ENCODE measurements at regions not wholly inside any gene's neighbourhood (a gene's known extent, or its start where the extent isn't known, plus 50 kb on each side); places are given as distances from the start of the nearest gene placed in this dataset.

- no peak overlapping the region for H3K4me3 Mint-ChIP-seq
- CTCF ChIA-PET: no interaction called here
- POLR2A ChIA-PET: no interaction called here
- no peak overlapping the region for H3K27ac Mint-ChIP-seq
- no peaks in the 10 kb centered on the region for H3K36me3 Mint-ChIP-seq
- DNase-seq: no peak
- H3K27me3 Mint-ChIP-seq: no peaks in the 10 kb centered on the region
- H3K9me3 Mint-ChIP-seq: peaks cover 4% of the 10 kb centered on the region
- intact Hi-C loops (cut with micrococcal nuclease): no loop called here
- H3K4me1 Mint-ChIP-seq (ENCODE audit: low read depth): no peaks in the 10 kb centered on the region
Observed at GRCh38 chr5:164091836-164092235, 586.4 kb downstream of the MAT2B start.

- Mint-ChIP-seq H3K27ac (no peak overlapping the region), H3K27me3 (no peaks in the 10 kb centered on the region), H3K4me1 (ENCODE audit: low read depth) (no peaks in the 10 kb centered on the region), H3K9me3 (peaks cover 2% of the 10 kb centered on the region), H3K36me3 (no peaks in the 10 kb centered on the region), H3K4me3 (no peak overlapping the region)
- ChIA-PET CTCF (no interaction called here), POLR2A (no interaction called here)
- no peak for DNase-seq
- intact Hi-C loops (cut with micrococcal nuclease): no loop called here
Observed at GRCh38 chr5:164094291-164094690, 588.9 kb downstream of the MAT2B start.

GRCh38 chr5:164097749-164098148 lies 592.3 kb downstream of the MAT2B start:
- no peaks in the 10 kb centered on the region for H3K9me3 Mint-ChIP-seq
- no peaks in the 10 kb centered on the region for H3K4me1 Mint-ChIP-seq (ENCODE audit: low read depth)
- no peaks in the 10 kb centered on the region for H3K36me3 Mint-ChIP-seq
- no peaks in the 10 kb centered on the region for H3K27me3 Mint-ChIP-seq
- ChIA-PET POLR2A (no interaction called here), CTCF (no interaction called here)
- intact Hi-C loops (cut with micrococcal nuclease): no loop called here
- no peak overlapping the region for H3K27ac Mint-ChIP-seq
- H3K4me3 Mint-ChIP-seq: no peak overlapping the region
- no peak for DNase-seq

GRCh38 chr5:164098531-164098930 lies 593.1 kb downstream of the MAT2B start:
- Mint-ChIP-seq H3K9me3 (no peaks in the 10 kb centered on the region), H3K27me3 (no peaks in the 10 kb centered on the region), H3K36me3 (no peaks in the 10 kb centered on the region), H3K4me1 (ENCODE audit: low read depth) (no peaks in the 10 kb centered on the region), H3K4me3 (no peak overlapping the region), H3K27ac (no peak overlapping the region)
- ChIA-PET CTCF (no interaction called here), POLR2A (no interaction called here)
- no peak for DNase-seq
- intact Hi-C loops (cut with micrococcal nuclease): no loop called here

GRCh38 chr5:164098979-164099378 lies 593.6 kb downstream of the MAT2B start:
- Mint-ChIP-seq H3K9me3 (no peaks in the 10 kb centered on the region), H3K27ac (no peak overlapping the region), H3K36me3 (no peaks in the 10 kb centered on the region), H3K27me3 (no peaks in the 10 kb centered on the region), H3K4me3 (no peak overlapping the region), H3K4me1 (ENCODE audit: low read depth) (no peaks in the 10 kb centered on the region)
- intact Hi-C loops (cut with micrococcal nuclease): no loop called here
- ChIA-PET POLR2A (no interaction called here), CTCF (no interaction called here)
- no peak for DNase-seq

GRCh38 chr5:164115420-164115819 lies 610.0 kb downstream of the MAT2B start:
- no peaks in the 10 kb centered on the region for H3K36me3 Mint-ChIP-seq
- no peaks in the 10 kb centered on the region for H3K27me3 Mint-ChIP-seq
- ChIA-PET CTCF (no interaction called here), POLR2A (no interaction called here)
- peaks cover 9% of the 10 kb centered on the region for H3K9me3 Mint-ChIP-seq
- intact Hi-C loops (cut with micrococcal nuclease): no loop called here
- no peak for DNase-seq
- H3K4me3 Mint-ChIP-seq: no peak overlapping the region
- no peak overlapping the region for H3K27ac Mint-ChIP-seq
- H3K4me1 Mint-ChIP-seq (ENCODE audit: low read depth): no peaks in the 10 kb centered on the region

- Mint-ChIP-seq H3K36me3 (no peaks in the 10 kb centered on the region), H3K4me3 (no peak overlapping the region), H3K9me3 (peaks cover 12% of the 10 kb centered on the region), H3K4me1 (ENCODE audit: low read depth) (no peaks in the 10 kb centered on the region), H3K27ac (no peak overlapping the region), H3K27me3 (no peaks in the 10 kb centered on the region)
- POLR2A ChIA-PET: no interaction called here
- CTCF ChIA-PET: no interaction called here
- intact Hi-C loops (cut with micrococcal nuclease): no loop called here
- DNase-seq: no peak
Observed at GRCh38 chr5:164119806-164120447, 614.5 kb downstream of the MAT2B start.

- no peaks in the 10 kb centered on the region for H3K27me3 Mint-ChIP-seq
- intact Hi-C loops (cut with micrococcal nuclease): no loop called here
- H3K27ac Mint-ChIP-seq: no peak overlapping the region
- ChIA-PET CTCF (no interaction called here), POLR2A (no interaction called here)
- DNase-seq: no peak
- H3K9me3 Mint-ChIP-seq: peaks cover 43% of the 10 kb centered on the region
- no peaks in the 10 kb centered on the region for H3K4me1 Mint-ChIP-seq (ENCODE audit: low read depth)
- H3K36me3 Mint-ChIP-seq: no peaks in the 10 kb centered on the region
- no peak overlapping the region for H3K4me3 Mint-ChIP-seq
Observed at GRCh38 chr5:164127527-164127926, 622.1 kb downstream of the MAT2B start.

- H3K36me3 Mint-ChIP-seq: no peaks in the 10 kb centered on the region
- H3K4me1 Mint-ChIP-seq (ENCODE audit: low read depth): no peaks in the 10 kb centered on the region
- ChIA-PET POLR2A (no interaction called here), CTCF (no interaction called here)
- no peak for DNase-seq
- no peak overlapping the region for H3K27ac Mint-ChIP-seq
- intact Hi-C loops (cut with micrococcal nuclease): no loop called here
- peaks cover 38% of the 10 kb centered on the region for H3K9me3 Mint-ChIP-seq
- no peaks in the 10 kb centered on the region for H3K27me3 Mint-ChIP-seq
- H3K4me3 Mint-ChIP-seq: no peak overlapping the region
Observed at GRCh38 chr5:164132358-164132757, 626.9 kb downstream of the MAT2B start.

GRCh38 chr5:164137095-164137494 lies 631.7 kb downstream of the MAT2B start:
- Mint-ChIP-seq H3K9me3 (peaks cover 9% of the 10 kb centered on the region), H3K27ac (no peak overlapping the region), H3K27me3 (no peaks in the 10 kb centered on the region), H3K36me3 (no peaks in the 10 kb centered on the region), H3K4me3 (no peak overlapping the region), H3K4me1 (ENCODE audit: low read depth) (no peaks in the 10 kb centered on the region)
- ChIA-PET POLR2A (no interaction called here), CTCF (no interaction called here)
- no peak for DNase-seq
- intact Hi-C loops (cut with micrococcal nuclease): no loop called here

GRCh38 chr5:164139423-164139822 lies 634.0 kb downstream of the MAT2B start:
- Mint-ChIP-seq H3K4me3 (no peak overlapping the region), H3K27me3 (no peaks in the 10 kb centered on the region), H3K4me1 (ENCODE audit: low read depth) (no peaks in the 10 kb centered on the region), H3K9me3 (peaks cover 4% of the 10 kb centered on the region), H3K36me3 (no peaks in the 10 kb centered on the region), H3K27ac (no peak overlapping the region)
- CTCF ChIA-PET: no interaction called here
- intact Hi-C loops (cut with micrococcal nuclease): no loop called here
- POLR2A ChIA-PET: no interaction called here
- DNase-seq: no peak

- DNase-seq: no peak
- Mint-ChIP-seq H3K4me3 (no peak overlapping the region), H3K27me3 (no peaks in the 10 kb centered on the region), H3K4me1 (ENCODE audit: low read depth) (no peaks in the 10 kb centered on the region), H3K27ac (no peak overlapping the region), H3K9me3 (no peaks in the 10 kb centered on the region), H3K36me3 (no peaks in the 10 kb centered on the region)
- CTCF ChIA-PET: no interaction called here
- POLR2A ChIA-PET: no interaction called here
- intact Hi-C loops (cut with micrococcal nuclease): no loop called here
Observed at GRCh38 chr5:164145458-164145857, 640.0 kb downstream of the MAT2B start.

- Mint-ChIP-seq H3K27ac (no peak overlapping the region), H3K4me1 (ENCODE audit: low read depth) (no peaks in the 10 kb centered on the region), H3K27me3 (no peaks in the 10 kb centered on the region), H3K4me3 (no peak overlapping the region), H3K9me3 (no peaks in the 10 kb centered on the region), H3K36me3 (no peaks in the 10 kb centered on the region)
- CTCF ChIA-PET: no interaction called here
- intact Hi-C loops (cut with micrococcal nuclease): no loop called here
- no peak for DNase-seq
- POLR2A ChIA-PET: no interaction called here
Observed at GRCh38 chr5:164146223-164146622, 640.8 kb downstream of the MAT2B start.

- Mint-ChIP-seq H3K9me3 (peaks cover 9% of the 10 kb centered on the region), H3K36me3 (no peaks in the 10 kb centered on the region), H3K4me3 (no peak overlapping the region), H3K4me1 (ENCODE audit: low read depth) (no peaks in the 10 kb centered on the region), H3K27me3 (no peaks in the 10 kb centered on the region), H3K27ac (no peak overlapping the region)
- ChIA-PET CTCF (no interaction called here), POLR2A (no interaction called here)
- DNase-seq: no peak
- intact Hi-C loops (cut with micrococcal nuclease): no loop called here
Observed at GRCh38 chr5:164148292-164148691, 642.9 kb downstream of the MAT2B start.
